GM19468 (cell line): ENCODE measurements at regions not wholly inside any gene's neighbourhood (a gene's known extent, or its start where the extent isn't known, plus 50 kb on each side); places are given as distances from the start of the nearest gene placed in this dataset.

ENCODE experiments used
- ATAC-seq: cut with Tn5 transposase; IDR thresholded peaks from one replicate; pipeline ENCODE4 v1.9.1; 2021; ENCODE audit warnings: mild to moderate bottlenecking, moderate library complexity, moderate number of reproducible peaks; ENCODE audit not compliant: unreplicated experiment; ENCODE audit errors: extremely low read depth

GRCh38 chr20:22446613-22447446 lies 137.5 kb downstream of the FOXA2 start:
- ATAC-seq = no peak

- no peak for ATAC-seq
Observed at GRCh38 chr20:22442318-22442717, 142.1 kb downstream of the FOXA2 start.

- ATAC-seq = no peak
Observed at GRCh38 chr20:22438926-22439325, 145.4 kb downstream of the FOXA2 start.

GRCh38 chr20:22438346-22438745 lies 146.0 kb downstream of the FOXA2 start:
- ATAC-seq = no peak

- ATAC-seq = no peak
Observed at GRCh38 chr20:22437354-22437753, 147.0 kb downstream of the FOXA2 start.

- no peak for ATAC-seq
Observed at GRCh38 chr20:22431419-22431818, 153.0 kb downstream of the FOXA2 start.

- ATAC-seq = no peak
Observed at GRCh38 chr20:22430746-22431168, 153.6 kb downstream of the FOXA2 start.

GRCh38 chr20:22430154-22430745 lies 154.1 kb downstream of the FOXA2 start:
- no peak for ATAC-seq

GRCh38 chr20:22429175-22430153 lies 154.9 kb downstream of the FOXA2 start:
- no peak for ATAC-seq

GRCh38 chr20:22428051-22428450 lies 156.3 kb downstream of the FOXA2 start:
- no peak for ATAC-seq

- no peak for ATAC-seq
Observed at GRCh38 chr20:22426772-22427171, 157.6 kb downstream of the FOXA2 start.

- ATAC-seq = no peak
Observed at GRCh38 chr20:22425344-22426295, 158.8 kb downstream of the FOXA2 start.

GRCh38 chr20:22423190-22423832 lies 161.1 kb downstream of the FOXA2 start:
- no peak for ATAC-seq

GRCh38 chr20:22420116-22420598 lies 164.2 kb downstream of the FOXA2 start:
- no peak for ATAC-seq

GRCh38 chr20:22418738-22419137 lies 165.6 kb downstream of the FOXA2 start:
- ATAC-seq = no peak

- no peak for ATAC-seq
Observed at GRCh38 chr20:22414305-22414742, 170.0 kb downstream of the FOXA2 start.

GRCh38 chr20:22412977-22413868 lies 171.1 kb downstream of the FOXA2 start:
- ATAC-seq = no peak
